AG04449 (cell line): ENCODE measurements at regions not wholly inside any gene's neighbourhood (a gene's known extent, or its start where the extent isn't known, plus 50 kb on each side); places are given as distances from the start of the nearest gene placed in this dataset.
A peak's percentile ranks its signal among the peaks of the same experiment; 100 is the strongest.

ENCODE experiments used
- CTCF ChIA-PET: fragments of 350-600 bp; formaldehyde crosslinking; extraction: SDS; loops from one replicate; lab custom pipeline; 2021; ENCODE audit warnings: antibody characterized with exemption; lab: Yijun Ruan, JAX
- POLR2A ChIA-PET: fragments of 400-600, 350-600 bp; formaldehyde crosslinking; extraction: SDS; loops from one replicate; lab custom pipeline; 2020; ENCODE audit warnings: antibody characterized with exemption, inconsistent platforms; lab: Yijun Ruan, JAX
- DNase-seq: peaks from one replicate; pipeline ENCODE4 v3.0.0-alpha.2; 2010; ENCODE audit warnings: low read depth, low spot score
- H3K4me3 ChIP-seq: 2 replicates; pipeline ENCODE4 v1.5.1; 2011; ENCODE audit warnings: low read depth, mild to moderate bottlenecking, control low read depth, low read length
- CTCF ChIP-seq: IDR thresholded peaks from one replicate; pipeline ENCODE4 v1.5.1; 2011; ENCODE audit warnings: mild to moderate bottlenecking, moderate library complexity, low read length, control low read depth, inconsistent platforms; ENCODE audit not compliant: insufficient read depth; ENCODE audit errors: missing control alignments

- POLR2A ChIA-PET, result no interaction called here
- no peak overlapping the region for H3K4me3 ChIP-seq
- no peak for DNase-seq
- CTCF ChIA-PET, result interaction anchor here (0.9 to 1.3 kb wide), 3 partner anchors 14 to 1088 kb away, joined by 3 to 4 read pairs (median 3); no protein-coding TSS in a partner anchor
- no peak for TF ChIP-seq CTCF
Measured at GRCh38 chr3:70564552-70564951, 252.1 kb upstream of the MDFIC2 start.

- POLR2A ChIA-PET, result no interaction called here
- no peak for TF ChIP-seq CTCF
- CTCF ChIA-PET, result interaction anchor here (1.7 kb wide), 1 partner anchor 11 kb away, joined by 5 read pairs; no protein-coding TSS in a partner anchor
- DNase-seq, result no peak
- H3K4me3 ChIP-seq, result no peak overlapping the region
Measured at GRCh38 chr3:70561796-70562195, 249.4 kb upstream of the MDFIC2 start.

GRCh38 chr3:70558956-70559355 is 246.5 kb upstream of the MDFIC2 start:
- TF ChIP-seq CTCF, result no peak
- POLR2A ChIA-PET, result no interaction called here
- DNase-seq, result no peak
- CTCF ChIA-PET, result interaction anchor here (1.6 to 3.5 kb wide), 2 partner anchors 9 to 1123 kb away, joined by 4 to 18 read pairs; no protein-coding TSS in a partner anchor
- no peak overlapping the region for H3K4me3 ChIP-seq

- POLR2A ChIA-PET, result no interaction called here
- CTCF ChIA-PET, result interaction anchor here (1.6 to 3.5 kb wide), 2 partner anchors 8 to 1124 kb away, joined by 4 to 18 read pairs; no protein-coding TSS in a partner anchor
- no peak for DNase-seq
- no peak for TF ChIP-seq CTCF
- H3K4me3 ChIP-seq, result no peak overlapping the region
Measured at GRCh38 chr3:70557976-70558375, 245.5 kb upstream of the MDFIC2 start.

- no peak for DNase-seq
- H3K4me3 ChIP-seq, result no peak overlapping the region
- CTCF ChIA-PET, result interaction anchor here (1.1 kb wide), 1 partner anchor 8 kb away, joined by 5 read pairs; no protein-coding TSS in a partner anchor
- POLR2A ChIA-PET, result interaction anchor here (0.5 kb wide), 1 partner anchor 264 kb away, joined by 3 read pairs; no protein-coding TSS in a partner anchor
- no peak for TF ChIP-seq CTCF
Measured at GRCh38 chr3:70556056-70556455, 243.6 kb upstream of the MDFIC2 start.

GRCh38 chr3:70554170-70554569 is 241.7 kb upstream of the MDFIC2 start:
- DNase-seq, result peak; percentile 23
- no peak for TF ChIP-seq CTCF
- POLR2A ChIA-PET, result no interaction called here
- CTCF ChIA-PET, result interaction anchor here (1.0 kb wide), 1 partner anchor 843 kb away, joined by 3 read pairs; no protein-coding TSS in a partner anchor
- H3K4me3 ChIP-seq, result no peak overlapping the region
